IPS DF 4.7 (cell line): ENCODE measurements at regions not wholly inside any gene's neighbourhood (a gene's known extent, or its start where the extent isn't known, plus 50 kb on each side); places are given as distances from the start of the nearest gene placed in this dataset.
"Not testable (repeated sequence)": the region's sequence is repeated elsewhere in the genome, so short reads cannot be mapped to it uniquely, and the experiment has no call there.

Source experiments
- DNase-seq: peaks from one replicate; pipeline ENCODE4 v3.0.0-alpha.2; 2013; ENCODE audit warnings: low spot score; ENCODE audit errors: extremely low read depth

GRCh38 chr5:10018201-10019069 lies 231.3 kb downstream of the ATPSCKMT start:
- DNase-seq, result no peak

DNA sequence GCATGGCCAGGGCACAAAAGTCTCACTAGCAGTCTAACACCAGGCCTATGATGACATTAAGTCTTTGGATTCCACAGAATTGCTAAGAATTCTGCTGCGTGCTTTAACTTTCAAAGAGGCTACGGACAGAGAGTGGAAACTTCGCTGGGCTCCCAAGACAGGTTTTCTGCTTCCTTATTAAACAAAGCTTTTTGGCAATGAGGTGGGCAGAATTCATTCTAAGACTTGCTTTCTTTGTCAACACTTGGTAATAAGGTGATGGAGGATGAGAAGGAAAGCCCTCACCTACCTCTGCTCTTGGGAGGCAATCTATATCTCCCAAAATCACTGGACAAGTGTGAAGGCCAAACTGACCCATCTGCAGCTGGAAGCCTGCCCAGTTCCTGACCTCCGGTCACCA lies 231.9 kb downstream of the ATPSCKMT start:
- no peak for DNase-seq

DNA sequence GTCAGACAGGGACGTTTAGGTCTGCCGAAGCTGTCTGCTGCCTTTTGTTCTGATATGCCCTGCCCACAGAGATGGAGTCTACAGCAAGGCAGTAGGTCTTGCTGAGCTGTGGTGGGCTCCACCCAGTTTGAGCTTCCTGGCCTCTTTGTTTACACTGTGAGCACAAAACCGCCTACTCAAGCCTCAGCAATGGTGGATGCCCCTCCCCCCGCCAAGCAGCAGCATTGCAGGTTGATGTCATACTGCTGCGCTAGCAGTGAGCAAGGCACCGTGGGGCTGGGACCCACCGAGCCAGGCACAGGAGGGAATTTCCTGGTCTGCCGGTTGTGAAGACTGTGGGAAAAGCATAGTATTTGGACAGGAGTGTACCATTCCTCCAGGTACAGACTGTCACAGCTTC lies 233.1 kb downstream of the ATPSCKMT start:
- DNase-seq, result not testable (repeated sequence)

DNA sequence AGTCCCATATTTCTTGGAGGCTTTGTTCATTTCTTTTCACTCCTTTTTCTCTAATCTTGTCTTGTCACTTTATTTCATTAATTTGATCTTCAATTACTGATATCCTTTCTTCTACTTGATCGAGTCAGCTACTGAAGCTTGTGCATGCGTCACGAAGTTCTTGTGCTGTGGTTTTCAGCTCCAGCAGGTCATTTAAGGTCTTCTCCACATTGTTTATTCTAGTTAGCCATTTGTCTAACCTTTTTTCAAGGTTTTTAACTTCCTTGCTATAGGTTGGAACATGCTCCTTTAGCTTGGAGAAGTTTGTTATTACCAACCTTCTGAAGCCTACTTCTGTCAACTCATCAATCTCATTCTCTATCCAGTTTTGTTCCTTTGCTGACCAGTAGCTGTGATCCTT lies 234.0 kb downstream of the ATPSCKMT start:
- not testable (repeated sequence) for DNase-seq

DNA sequence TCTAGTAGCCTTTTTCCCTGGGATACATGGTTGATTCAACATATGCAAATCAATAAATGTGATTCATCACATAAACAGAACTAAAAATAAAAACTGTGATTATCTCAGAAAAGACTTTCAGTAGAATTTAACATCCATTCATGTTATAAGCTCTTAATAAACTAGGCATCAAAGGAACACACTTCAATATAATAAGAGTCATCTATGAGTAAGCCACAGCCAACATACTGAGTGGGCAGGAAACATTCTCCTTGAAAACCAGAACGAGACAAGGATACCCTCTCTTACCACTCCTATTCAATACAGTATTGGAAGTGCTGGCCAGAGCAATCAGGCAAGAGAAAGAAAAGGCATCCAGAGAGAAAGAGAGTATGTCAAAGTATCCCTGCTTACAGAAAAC lies 239.9 kb downstream of the ATPSCKMT start:
- DNase-seq, result no peak

DNA sequence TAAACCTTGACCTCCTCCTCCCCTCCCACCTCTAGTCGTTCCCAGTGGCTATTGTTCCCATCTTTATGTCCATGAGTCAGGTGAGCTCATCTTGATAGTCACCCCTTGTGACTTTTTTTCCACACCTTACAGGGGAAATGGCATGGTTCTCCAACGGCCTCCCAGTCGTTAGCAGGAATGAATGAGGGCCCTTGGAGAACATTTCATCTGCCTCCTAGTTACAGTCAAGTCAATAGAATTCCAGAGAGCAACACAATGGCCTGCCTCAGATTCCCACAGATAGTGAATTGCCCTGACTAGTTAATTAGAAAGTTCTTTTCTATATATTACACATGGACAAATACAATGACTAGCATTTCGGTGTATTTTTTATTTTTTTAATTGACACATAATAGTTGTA lies 262.6 kb downstream of the ATPSCKMT start:
- DNase-seq, result no peak

DNA sequence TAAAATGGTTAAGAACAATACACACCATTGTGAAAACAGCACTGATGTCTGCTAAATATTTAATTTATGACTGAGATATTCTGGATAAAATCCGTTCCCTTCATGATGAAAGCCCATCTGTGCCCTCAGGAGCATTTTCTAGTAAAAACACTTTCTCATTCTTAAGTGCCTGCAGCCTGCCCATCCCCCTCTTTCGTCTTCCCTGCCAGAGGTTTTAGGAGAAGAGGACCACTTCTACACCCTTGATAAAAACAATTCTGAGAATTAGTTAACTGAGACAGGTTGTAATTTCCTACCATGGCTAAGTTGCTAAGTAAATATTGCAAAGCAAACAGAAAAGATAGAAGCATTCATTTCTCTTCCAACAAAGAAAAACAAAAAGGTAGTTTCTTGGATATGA lies 272.6 kb downstream of the ATPSCKMT start:
- DNase-seq, result no peak

DNA sequence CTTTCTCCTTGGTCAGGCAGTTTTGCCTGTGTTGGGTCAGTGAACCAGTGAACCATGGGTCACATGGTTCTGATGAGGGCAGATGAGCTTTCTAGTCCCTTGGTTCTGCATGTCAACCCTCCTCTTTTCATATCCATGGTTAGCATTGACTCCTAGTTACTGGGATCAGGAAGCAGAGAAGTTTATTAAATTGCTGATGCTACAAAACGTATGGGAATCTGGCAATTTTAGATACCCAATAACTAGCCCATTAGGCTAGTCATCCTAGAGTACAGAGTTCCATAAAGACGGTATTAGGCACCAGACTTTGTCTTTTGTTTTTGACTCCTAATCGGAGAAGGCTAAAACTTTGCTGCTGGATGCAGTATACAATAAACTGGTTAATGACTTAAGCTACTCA lies 273.1 kb downstream of the ATPSCKMT start:
- no peak for DNase-seq

DNA sequence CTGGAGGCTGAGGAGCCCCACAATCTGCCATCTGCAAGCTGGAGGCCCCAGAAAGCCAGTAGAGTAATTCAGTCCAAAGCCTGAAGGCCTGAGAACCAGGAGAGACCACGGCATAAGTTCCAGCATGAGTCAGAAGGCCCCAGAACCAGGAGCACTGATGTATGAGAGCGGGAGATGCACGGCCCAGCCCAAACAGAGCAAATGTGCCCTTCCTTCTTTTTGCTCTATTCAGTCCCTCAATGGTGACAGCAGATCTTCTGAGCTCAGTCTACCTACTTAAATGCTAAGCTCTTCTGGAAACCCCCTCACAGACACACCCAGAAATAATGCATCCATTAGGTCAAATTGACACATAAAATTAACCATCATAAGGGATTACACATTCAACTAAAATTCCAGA lies 277.6 kb downstream of the ATPSCKMT start:
- DNase-seq, result no peak

DNA sequence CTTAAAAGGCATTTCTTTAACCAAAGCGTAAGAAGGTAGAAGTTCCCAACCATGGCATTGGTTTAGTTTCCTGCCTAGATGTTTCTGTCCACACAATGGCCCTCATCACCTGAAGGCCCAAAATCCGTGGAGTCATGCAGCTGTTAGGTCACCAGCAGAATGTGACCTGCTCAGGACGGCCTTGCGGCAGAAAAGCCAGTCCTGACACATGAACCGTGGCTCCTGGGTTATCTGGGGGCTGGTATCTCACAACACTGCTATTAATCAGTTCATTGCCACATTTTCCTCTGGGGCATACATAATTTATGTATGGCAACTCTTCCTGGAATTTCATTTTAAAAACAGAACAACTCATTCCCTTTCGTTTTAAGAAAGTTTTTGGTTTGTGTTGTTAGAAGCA lies 278.4 kb downstream of the ATPSCKMT start:
- DNase-seq, result no peak

DNA sequence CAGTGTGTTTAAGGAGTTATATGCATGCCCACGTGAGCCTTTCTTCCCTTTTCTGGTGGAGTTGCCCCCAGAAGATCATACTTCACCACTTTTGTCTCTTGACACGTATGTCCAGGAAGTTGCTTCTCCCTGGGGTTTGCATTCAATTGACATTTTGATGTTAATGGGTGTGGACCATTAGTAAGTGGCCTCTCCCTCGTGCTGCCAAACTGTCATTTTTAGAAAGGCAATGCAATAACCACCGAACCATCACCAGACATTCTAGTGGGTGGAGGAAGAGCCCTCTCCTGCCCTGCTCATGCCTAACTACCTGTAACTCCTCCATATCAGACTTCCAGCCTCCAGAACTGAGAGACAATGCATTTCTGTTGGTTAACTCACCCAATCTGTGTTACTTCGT lies 290.8 kb downstream of the ATPSCKMT start:
- DNase-seq, result no peak

DNA sequence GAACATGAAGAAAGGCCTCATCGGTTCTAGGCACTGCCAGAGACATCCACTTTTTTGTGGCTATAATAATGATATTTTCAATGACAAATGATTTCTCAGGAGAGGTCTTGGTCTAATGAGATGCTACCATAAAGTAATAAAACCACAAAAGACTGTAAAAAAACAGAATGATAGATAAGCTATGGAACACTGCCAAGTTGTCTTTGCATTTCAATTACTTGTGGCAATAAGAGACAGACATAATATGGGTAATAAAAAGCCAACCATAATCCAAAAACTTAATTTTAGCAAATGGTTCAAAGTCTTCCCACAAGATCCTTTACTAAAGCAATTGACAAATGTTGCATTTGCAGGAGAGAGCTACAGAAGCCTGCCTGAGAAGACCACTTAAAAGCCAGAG lies 292.5 kb downstream of the ATPSCKMT start:
- DNase-seq, result no peak

DNA sequence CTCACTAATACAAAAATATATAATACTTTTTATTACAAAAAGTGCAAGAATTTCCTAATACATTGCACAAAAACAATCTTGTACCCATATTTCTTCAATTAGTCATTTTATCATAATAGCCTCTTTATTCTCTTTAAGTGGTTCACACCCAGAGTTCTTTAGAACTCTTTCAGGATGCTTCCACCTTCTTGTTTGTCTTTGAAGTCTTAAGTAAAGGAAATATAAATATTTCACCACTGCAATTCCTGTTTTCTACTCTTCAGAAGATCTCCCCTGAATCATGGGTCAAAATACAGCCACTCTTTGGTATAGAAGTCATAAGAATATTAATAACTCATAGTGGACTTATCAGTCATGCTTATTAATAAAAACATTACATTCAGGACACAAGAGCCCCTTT lies 293.0 kb downstream of the ATPSCKMT start:
- DNase-seq, result no peak

GRCh38 chr5:9955586-9955985 lies 294.1 kb downstream of the ATPSCKMT start:
- DNase-seq, result no peak

GRCh38 chr5:9954869-9955268 lies 294.8 kb downstream of the ATPSCKMT start:
- DNase-seq, result no peak

- DNase-seq, result no peak
These were observed 296.0 kb downstream of the ATPSCKMT start for GRCh38 chr5:9953691-9954090.

- DNase-seq, result no peak
These were observed 297.7 kb downstream of the ATPSCKMT start for GRCh38 chr5:9951865-9952516.

DNA sequence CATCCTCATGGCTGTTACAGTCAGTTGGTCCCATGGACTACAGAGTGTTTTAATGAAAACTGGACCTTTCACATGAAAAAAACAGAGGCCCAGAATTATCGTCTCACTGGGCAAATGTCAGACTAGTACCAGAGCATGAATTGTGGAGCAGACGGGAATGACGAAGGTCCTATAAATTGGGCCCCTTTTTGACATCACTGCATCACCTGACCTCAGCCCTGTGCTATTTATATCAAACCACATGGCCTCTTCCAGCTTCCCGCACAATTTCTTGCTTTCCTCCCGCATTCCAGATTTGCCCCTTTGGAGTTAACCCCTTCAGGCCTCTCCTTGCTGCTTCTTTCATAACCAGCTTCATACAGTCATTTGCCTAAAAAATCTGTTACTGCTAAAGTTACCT lies 301.7 kb downstream of the ATPSCKMT start:
- DNase-seq, result no peak

- DNase-seq, result no peak
These were observed 302.4 kb downstream of the ATPSCKMT start for GRCh38 chr5:9947225-9947714.

GRCh38 chr5:9932770-9933169 lies 302.6 kb upstream of the TAS2R1 start:
- no peak for DNase-seq

GRCh38 chr5:9930156-9930555 lies 300.0 kb upstream of the TAS2R1 start:
- no peak for DNase-seq

- DNase-seq, result no peak
These were observed 298.2 kb upstream of the TAS2R1 start for GRCh38 chr5:9928326-9928725.

DNA sequence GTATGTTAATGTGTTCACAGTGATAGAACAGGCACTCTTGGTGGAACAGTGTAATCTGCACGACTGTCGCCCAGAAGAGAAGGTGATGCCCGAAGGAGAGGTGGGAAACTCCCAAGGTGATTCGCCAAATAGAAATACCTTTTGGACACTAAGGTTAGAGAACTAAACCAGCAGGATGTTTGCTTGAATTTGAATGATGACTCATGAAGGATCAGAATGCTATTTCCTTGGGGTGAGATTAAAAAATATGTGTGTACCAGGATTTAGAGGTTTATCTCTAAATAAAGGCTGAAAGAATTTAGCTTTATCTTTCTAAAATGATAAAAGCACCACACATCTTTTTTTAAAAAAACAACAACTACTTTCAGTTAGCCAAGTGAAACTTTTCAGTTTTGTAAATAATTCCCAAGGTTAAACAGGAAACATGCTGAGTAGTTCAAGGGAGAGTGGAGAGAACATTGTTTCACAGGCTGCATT lies 297.4 kb upstream of the TAS2R1 start:
- no peak for DNase-seq
